Stimulated activated CD8-positive, alpha-beta memory T cell treated with anti-CD3 and anti-CD28 coated beads, Interleukin-4, amount 100 ng/mL, for 24 hours (primary cell): ENCODE measurements at regions not wholly inside any gene's neighbourhood (a gene's known extent, or its start where the extent isn't known, plus 50 kb on each side); places are given as distances from the start of the nearest gene placed in this dataset.

Source experiments
- DNase-seq: peaks from one replicate; pipeline ENCODE4 v3.0.0-alpha.2; 2020; ENCODE audit warnings: low read depth

- no peak for DNase-seq
Observed at GRCh38 chr4:155094201-155094820, 114.1 kb upstream of the NPY2R start.

- no peak for DNase-seq
Observed at GRCh38 chr4:155099231-155099630, 109.2 kb upstream of the NPY2R start.

GRCh38 chr4:155106629-155107028 lies 101.8 kb upstream of the NPY2R start:
- DNase-seq: no peak

- no peak for DNase-seq
Observed at GRCh38 chr4:155107059-155107458, 101.4 kb upstream of the NPY2R start.

GRCh38 chr4:155114790-155115189 lies 93.6 kb upstream of the NPY2R start:
- DNase-seq: no peak

- no peak for DNase-seq
Observed at GRCh38 chr4:155119006-155119405, 89.4 kb upstream of the NPY2R start.

GRCh38 chr4:155120536-155120935 lies 87.9 kb upstream of the NPY2R start:
- no peak for DNase-seq

DNA sequence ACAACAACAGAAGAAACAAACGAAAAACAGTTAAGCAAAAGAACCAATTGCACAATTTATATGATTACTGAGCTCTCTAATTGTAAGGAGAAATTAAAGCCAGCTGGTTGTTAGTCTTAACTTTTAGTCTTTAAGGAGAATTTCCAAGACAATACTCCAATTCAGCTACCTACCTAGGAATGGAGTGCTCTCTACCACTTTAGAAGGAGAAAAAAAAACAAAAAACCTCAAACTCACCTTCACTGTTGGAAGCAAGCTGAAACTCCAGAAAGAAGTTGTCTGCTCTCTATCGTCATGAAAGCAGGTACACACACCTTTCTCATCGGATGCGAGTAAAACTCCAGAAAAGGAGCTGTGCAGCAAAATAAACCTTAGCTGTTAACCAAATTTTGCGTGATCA lies 86.1 kb upstream of the NPY2R start:
- no peak for DNase-seq

DNA sequence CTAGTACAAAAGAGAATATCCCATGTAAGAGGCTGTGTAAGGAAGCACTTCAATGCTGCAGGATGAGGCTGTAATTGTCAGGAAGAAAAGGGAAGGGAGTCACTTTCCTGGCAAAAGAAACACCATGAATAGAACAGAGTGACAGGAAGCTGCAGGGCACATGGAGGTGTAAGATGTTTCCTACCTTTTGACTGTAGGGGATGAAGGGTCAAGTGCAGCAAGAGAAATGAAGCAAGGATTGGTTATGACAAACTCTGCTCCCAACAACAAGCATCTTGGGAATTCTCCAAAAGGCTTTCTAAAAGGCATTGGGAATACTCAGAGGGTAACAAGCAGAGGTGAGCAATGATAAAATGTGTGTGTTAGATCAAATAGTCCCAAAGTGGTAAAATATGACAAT lies 74.3 kb upstream of the NPY2R start:
- DNase-seq: no peak

- DNase-seq: no peak
Observed at GRCh38 chr4:155140889-155141288, 67.5 kb upstream of the NPY2R start.

DNA sequence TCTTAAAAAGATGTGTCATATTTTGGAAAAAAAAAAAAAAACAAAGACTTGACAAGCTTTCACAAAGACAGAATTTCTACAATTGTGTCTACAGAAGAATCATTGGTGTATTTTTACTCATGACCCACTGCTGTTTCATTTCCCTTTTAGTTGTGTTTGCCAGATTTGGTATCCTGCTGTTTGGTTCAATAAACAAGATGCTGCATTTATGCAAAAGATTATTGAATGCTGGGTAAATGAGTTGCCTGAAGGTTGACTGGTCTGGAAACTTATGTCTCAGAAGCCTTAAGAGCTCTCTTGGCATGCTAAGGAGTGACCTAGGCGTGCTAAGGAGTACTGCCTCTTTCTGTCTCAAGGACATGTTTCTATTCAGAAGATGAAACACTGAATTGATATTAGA lies 64.9 kb upstream of the NPY2R start:
- DNase-seq: no peak
